HEK293 (cell line): ENCODE measurements at regions not wholly inside any gene's neighbourhood (a gene's known extent, or its start where the extent isn't known, plus 50 kb on each side); places are given as distances from the start of the nearest gene placed in this dataset.

ENCODE experiments used
- CTCF ChIA-PET: fragments of 350-600 bp; formaldehyde crosslinking; extraction: SDS; loops from one replicate; lab custom pipeline; 2021; ENCODE audit warnings: antibody characterized with exemption; lab: Yijun Ruan, JAX
- POLR2A ChIA-PET: fragments of 300-600 bp; formaldehyde crosslinking; extraction: SDS; loops from one replicate; lab custom pipeline; 2020; ENCODE audit warnings: antibody characterized with exemption, inconsistent platforms; lab: Yijun Ruan, JAX
- H3K27ac ChIP-seq: fragments of 200-500 bp; sonication (Bioruptor generic); 2 replicates; pipeline ENCODE4 v1.5.1; 2014; ENCODE audit warnings: low read depth, low read length, control low read depth, inconsistent platforms; ENCODE audit errors: extremely low read depth
- H3K36me3 ChIP-seq, 2 experiments: fragments of 200-500 bp in 1 of 2; sonication (Bioruptor generic) in 1 of 2; 1 replicate in 1 of 2; 2 replicates in 1 of 2; pipeline ENCODE4 v1.5.1; 2014 to 2017; ENCODE audit warnings: inconsistent platforms in 2 of 2, low read length in 2 of 2; ENCODE audit not compliant: control insufficient read depth in 2 of 2, insufficient read depth in 1 of 2
- H3K4me1 ChIP-seq: fragments of 200-500 bp; sonication (Bioruptor generic); 2 replicates; pipeline ENCODE4 v1.5.1; 2014; ENCODE audit warnings: mild to moderate bottlenecking, low read length, inconsistent platforms; ENCODE audit not compliant: control insufficient read depth, insufficient read depth
- H3K4me3 ChIP-seq: 2 replicates; pipeline ENCODE4 v1.5.1; 2011; ENCODE audit warnings: low read depth, mild to moderate bottlenecking, control low read depth, low read length, moderate library complexity
- H3K9me3 ChIP-seq: fragments of 200-500 bp; sonication (Bioruptor generic); 2 replicates; pipeline ENCODE4 v1.5.1; 2014; ENCODE audit warnings: low read depth, low read length, inconsistent platforms; ENCODE audit not compliant: control insufficient read depth, insufficient read depth
- BCL11A ChIP-seq: fragments of 450-650 bp; formaldehyde crosslinking; IDR thresholded peaks from 2 replicates; pipeline ENCODE4 v1.5.1; 2016; ENCODE audit warnings: low read depth, missing biosample characterization, missing genetic modification characterization
- GFI1B ChIP-seq: fragments of 450-650 bp; formaldehyde crosslinking; IDR thresholded peaks from 2 replicates; pipeline ENCODE4 v1.5.1; 2016; ENCODE audit warnings: missing biosample characterization, missing genetic modification characterization
- GLI4 ChIP-seq: fragments of 450-650 bp; formaldehyde crosslinking; IDR thresholded peaks from 2 replicates; pipeline ENCODE4 v1.5.1; 2016; ENCODE audit warnings: missing biosample characterization, missing genetic modification characterization
- GLIS1 ChIP-seq: fragments of 450-650 bp; formaldehyde crosslinking; IDR thresholded peaks from 2 replicates; pipeline ENCODE4 v1.5.1; 2016; ENCODE audit warnings: missing biosample characterization, missing genetic modification characterization
- HOXA7 ChIP-seq: sonication (generic); formaldehyde crosslinking; IDR thresholded peaks from 2 replicates; pipeline ENCODE4 v1.8.1; 2022; ENCODE audit warnings: missing genetic modification reagents, borderline replicate concordance
- IKZF3 ChIP-seq: fragments of 450-650 bp; IDR thresholded peaks from 2 replicates; pipeline ENCODE4 v1.5.0; 2018; ENCODE audit warnings: missing biosample characterization, mild to moderate bottlenecking, missing genetic modification characterization, moderate library complexity
- OSR2 ChIP-seq: fragments of 450-650 bp; formaldehyde crosslinking; IDR thresholded peaks from 2 replicates; pipeline ENCODE4 v1.5.1; 2016; ENCODE audit warnings: missing biosample characterization, missing genetic modification characterization
- SCRT1 ChIP-seq: fragments of 450-650 bp; formaldehyde crosslinking; IDR thresholded peaks from 2 replicates; pipeline ENCODE4 v1.5.1; 2016; ENCODE audit warnings: missing biosample characterization, missing genetic modification characterization, borderline replicate concordance
- TRIM28 ChIP-seq: IDR thresholded peaks from 2 replicates; pipeline ENCODE4 v1.6.1; 2011; ENCODE audit warnings: low read length, control low read depth, borderline replicate concordance
- ZFP69B ChIP-seq: fragments of 450-650 bp; formaldehyde crosslinking; IDR thresholded peaks from 2 replicates; pipeline ENCODE4 v1.5.1; 2016; ENCODE audit warnings: missing biosample characterization, missing genetic modification characterization
- ZNF202 ChIP-seq: fragments of 450-650 bp; formaldehyde crosslinking; IDR thresholded peaks from 2 replicates; pipeline ENCODE4 v1.5.1; 2016; ENCODE audit warnings: missing biosample characterization, missing genetic modification characterization, borderline replicate concordance
- ZNF302 ChIP-seq: fragments of 450-650 bp; formaldehyde crosslinking; IDR thresholded peaks from 2 replicates; pipeline ENCODE4 v1.5.1; 2016; ENCODE audit warnings: missing biosample characterization, missing genetic modification characterization, low read depth
- ZNF404 ChIP-seq: fragments of 450-650 bp; formaldehyde crosslinking; IDR thresholded peaks from 2 replicates; pipeline ENCODE4 v1.5.1; 2017; ENCODE audit warnings: missing biosample characterization, missing genetic modification characterization
- ZNF433 ChIP-seq: fragments of 450-650 bp; formaldehyde crosslinking; IDR thresholded peaks from 2 replicates; pipeline ENCODE4 v1.5.1; 2016; ENCODE audit warnings: missing biosample characterization, missing genetic modification characterization, low read depth
- ZNF558 ChIP-seq: fragments of 450-650 bp; formaldehyde crosslinking; IDR thresholded peaks from 2 replicates; pipeline ENCODE4 v1.5.1; 2016; ENCODE audit warnings: missing biosample characterization, missing genetic modification characterization
- ZNF600 ChIP-seq: fragments of 450-650 bp; formaldehyde crosslinking; IDR thresholded peaks from 2 replicates; pipeline ENCODE4 v1.5.1; 2016; ENCODE audit warnings: missing biosample characterization, missing genetic modification characterization
- ZNF776 ChIP-seq: fragments of 450-650 bp; formaldehyde crosslinking; IDR thresholded peaks from 2 replicates; pipeline ENCODE4 v1.5.0; 2017; ENCODE audit warnings: missing biosample characterization, missing genetic modification characterization, borderline replicate concordance
- ZNF785 ChIP-seq: fragments of 450-650 bp; formaldehyde crosslinking; IDR thresholded peaks from 2 replicates; pipeline ENCODE4 v1.5.1; 2016; ENCODE audit warnings: missing biosample characterization, missing genetic modification characterization
- TF ChIP-seq, protein P1 (sequence below): fragments of 450-650 bp; IDR thresholded peaks from 2 replicates; pipeline ENCODE4 v1.5.1; 2018; ENCODE audit warnings: missing biosample characterization, missing genetic modification characterization
- TF ChIP-seq, protein P2 (sequence below): fragments of 450-650 bp; formaldehyde crosslinking; IDR thresholded peaks from 2 replicates; pipeline ENCODE4 v1.5.1; 2016; ENCODE audit warnings: missing biosample characterization, missing genetic modification characterization
- TF ChIP-seq, protein P3 (sequence below): IDR thresholded peaks from 2 replicates; pipeline ENCODE4 v1.6.1; 2011; ENCODE audit warnings: mild to moderate bottlenecking, low read depth, low read length, borderline replicate concordance
- TF ChIP-seq, protein P4 (sequence below): fragments of 450-650 bp; formaldehyde crosslinking; IDR thresholded peaks from 2 replicates; pipeline ENCODE4 v1.5.1; 2016; ENCODE audit warnings: missing biosample characterization, missing genetic modification characterization

DNA sequence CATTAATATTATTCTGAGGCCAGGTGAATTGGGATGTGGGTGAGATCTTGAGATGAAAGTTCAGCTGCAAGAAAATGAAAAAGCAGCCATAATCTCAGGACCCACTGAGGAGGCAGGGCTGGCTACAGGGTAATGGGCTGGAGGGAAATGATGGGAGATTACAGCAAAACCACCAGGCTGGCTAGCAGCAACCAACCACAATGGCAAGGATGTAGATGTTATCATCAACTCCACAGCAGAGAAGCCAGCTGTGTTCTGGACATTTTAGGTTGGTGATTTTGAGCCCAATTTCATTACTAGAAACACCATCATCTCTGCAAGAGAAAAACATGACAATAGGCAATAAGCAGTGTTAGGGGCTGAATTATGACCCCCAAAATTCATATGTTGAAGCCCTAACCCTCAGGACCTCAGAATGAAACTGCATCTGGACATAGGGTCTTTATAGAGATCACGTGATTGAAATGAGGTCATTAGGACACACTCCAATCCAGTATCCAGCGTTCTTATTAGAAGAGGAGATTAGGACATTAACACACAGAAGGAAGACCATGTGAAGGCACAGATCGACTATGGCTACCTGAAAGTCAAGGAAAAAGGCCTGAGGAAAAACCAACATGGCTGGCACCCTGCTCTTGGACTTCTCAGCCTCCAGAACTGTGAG lies 139.8 kb upstream of the KIT start:
- POLR2A ChIA-PET, result no interaction called here
- no peaks in the 10 kb centered on the region for H3K36me3 ChIP-seq
- H3K4me1 ChIP-seq, result no peaks in the 10 kb centered on the region
- no peak overlapping the region for H3K4me3 ChIP-seq
- CTCF ChIA-PET, result no interaction called here
- H3K9me3 ChIP-seq, result no peaks in the 10 kb centered on the region
- H3K27ac ChIP-seq, result no peak overlapping the region
- TF ChIP-seq, protein P1, sequence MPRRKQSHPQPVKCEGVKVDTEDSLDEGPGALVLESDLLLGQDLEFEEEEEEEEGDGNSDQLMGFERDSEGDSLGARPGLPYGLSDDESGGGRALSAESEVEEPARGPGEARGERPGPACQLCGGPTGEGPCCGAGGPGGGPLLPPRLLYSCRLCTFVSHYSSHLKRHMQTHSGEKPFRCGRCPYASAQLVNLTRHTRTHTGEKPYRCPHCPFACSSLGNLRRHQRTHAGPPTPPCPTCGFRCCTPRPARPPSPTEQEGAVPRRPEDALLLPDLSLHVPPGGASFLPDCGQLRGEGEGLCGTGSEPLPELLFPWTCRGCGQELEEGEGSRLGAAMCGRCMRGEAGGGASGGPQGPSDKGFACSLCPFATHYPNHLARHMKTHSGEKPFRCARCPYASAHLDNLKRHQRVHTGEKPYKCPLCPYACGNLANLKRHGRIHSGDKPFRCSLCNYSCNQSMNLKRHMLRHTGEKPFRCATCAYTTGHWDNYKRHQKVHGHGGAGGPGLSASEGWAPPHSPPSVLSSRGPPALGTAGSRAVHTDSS, result no peak
- TF ChIP-seq ZNF404, result no peak

DNA sequence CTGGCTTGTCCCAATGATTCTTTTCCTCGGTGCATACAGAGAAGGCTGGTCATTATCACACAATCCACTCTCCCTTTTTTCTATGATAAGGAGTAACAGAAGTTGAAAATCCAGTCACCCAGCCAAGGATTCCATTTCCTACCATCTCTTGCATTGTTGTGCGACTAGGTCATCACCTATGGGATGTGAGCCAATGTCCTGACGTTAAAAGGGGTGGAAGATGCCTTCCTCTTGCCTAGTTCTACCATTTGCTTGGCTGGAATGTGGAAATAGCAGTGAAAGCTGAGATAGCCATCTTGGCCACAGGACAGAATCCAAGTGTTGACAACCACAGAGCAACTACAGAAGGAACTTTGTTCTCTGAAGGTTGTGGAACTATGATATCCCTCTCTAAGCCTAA lies 132.2 kb upstream of the KIT start:
- ChIA-PET CTCF (no interaction called here), POLR2A (no interaction called here)
- H3K36me3 ChIP-seq, result no peaks in the 10 kb centered on the region
- TF ChIP-seq GLI4 (tag by site-specific recombination), result no peak
- no peak for TF ChIP-seq ZNF776 (tag by site-specific recombination)
- no peak for TF ChIP-seq GFI1B (tag by site-specific recombination)
- no peak for TF ChIP-seq OSR2 (tag by site-specific recombination)
- no peak for TF ChIP-seq BCL11A (tag by site-specific recombination)
- TF ChIP-seq, protein P2, sequence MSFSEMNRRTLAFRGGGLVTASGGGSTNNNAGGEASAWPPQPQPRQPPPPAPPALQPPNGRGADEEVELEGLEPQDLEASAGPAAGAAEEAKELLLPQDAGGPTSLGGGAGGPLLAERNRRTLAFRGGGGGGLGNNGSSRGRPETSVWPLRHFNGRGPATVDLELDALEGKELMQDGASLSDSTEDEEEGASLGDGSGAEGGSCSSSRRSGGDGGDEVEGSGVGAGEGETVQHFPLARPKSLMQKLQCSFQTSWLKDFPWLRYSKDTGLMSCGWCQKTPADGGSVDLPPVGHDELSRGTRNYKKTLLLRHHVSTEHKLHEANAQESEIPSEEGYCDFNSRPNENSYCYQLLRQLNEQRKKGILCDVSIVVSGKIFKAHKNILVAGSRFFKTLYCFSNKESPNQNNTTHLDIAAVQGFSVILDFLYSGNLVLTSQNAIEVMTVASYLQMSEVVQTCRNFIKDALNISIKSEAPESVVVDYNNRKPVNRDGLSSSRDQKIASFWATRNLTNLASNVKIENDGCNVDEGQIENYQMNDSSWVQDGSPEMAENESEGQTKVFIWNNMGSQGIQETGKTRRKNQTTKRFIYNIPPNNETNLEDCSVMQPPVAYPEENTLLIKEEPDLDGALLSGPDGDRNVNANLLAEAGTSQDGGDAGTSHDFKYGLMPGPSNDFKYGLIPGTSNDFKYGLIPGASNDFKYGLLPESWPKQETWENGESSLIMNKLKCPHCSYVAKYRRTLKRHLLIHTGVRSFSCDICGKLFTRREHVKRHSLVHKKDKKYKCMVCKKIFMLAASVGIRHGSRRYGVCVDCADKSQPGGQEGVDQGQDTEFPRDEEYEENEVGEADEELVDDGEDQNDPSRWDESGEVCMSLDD (tag by site-specific recombination), result no peak
- no peak for TF ChIP-seq SCRT1
- TF ChIP-seq ZNF785, result no peak
- no peak for TF ChIP-seq GLIS1 (tag by site-specific recombination)
- H3K4me3 ChIP-seq, result no peak overlapping the region
- H3K4me1 ChIP-seq, result no peaks in the 10 kb centered on the region
- no peaks in the 10 kb centered on the region for H3K9me3 ChIP-seq
- no peak overlapping the region for H3K27ac ChIP-seq

DNA sequence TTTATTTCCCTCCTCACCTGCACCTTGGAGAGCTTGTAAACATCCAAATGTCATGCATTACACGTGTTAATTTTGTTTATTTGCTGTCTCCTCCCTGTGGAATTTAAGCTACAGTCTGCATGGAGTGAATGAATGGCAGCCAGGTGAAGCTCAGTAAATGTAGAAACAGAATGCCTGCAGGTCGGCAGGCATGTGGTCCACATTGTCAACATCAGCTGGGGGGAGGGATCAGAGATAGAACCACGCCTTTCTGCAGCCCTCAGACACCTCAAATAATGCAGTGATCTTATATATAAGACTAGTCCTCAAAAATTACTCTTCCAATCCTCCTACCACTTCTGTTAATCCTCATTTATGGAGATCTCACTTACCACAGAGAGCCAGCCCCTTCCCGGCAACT lies 131.2 kb upstream of the KIT start:
- Histone ChIP-seq H3K4me3 (no peak overlapping the region), H3K9me3 (no peaks in the 10 kb centered on the region), H3K36me3 (no peaks in the 10 kb centered on the region), H3K27ac (no peak overlapping the region), H3K4me1 (no peaks in the 10 kb centered on the region)
- POLR2A ChIA-PET, result no interaction called here
- CTCF ChIA-PET, result no interaction called here
- no peak for TF ChIP-seq ZFP69B (tag by site-specific recombination)
- no peak for TF ChIP-seq ZNF600 (tag by site-specific recombination)
- TF ChIP-seq ZNF558 (tag by site-specific recombination), result no peak
- TF ChIP-seq IKZF3, result no peak
- TF ChIP-seq HOXA7 (CRISPR knock-in tag), result no peak
- TF ChIP-seq, protein P3, sequence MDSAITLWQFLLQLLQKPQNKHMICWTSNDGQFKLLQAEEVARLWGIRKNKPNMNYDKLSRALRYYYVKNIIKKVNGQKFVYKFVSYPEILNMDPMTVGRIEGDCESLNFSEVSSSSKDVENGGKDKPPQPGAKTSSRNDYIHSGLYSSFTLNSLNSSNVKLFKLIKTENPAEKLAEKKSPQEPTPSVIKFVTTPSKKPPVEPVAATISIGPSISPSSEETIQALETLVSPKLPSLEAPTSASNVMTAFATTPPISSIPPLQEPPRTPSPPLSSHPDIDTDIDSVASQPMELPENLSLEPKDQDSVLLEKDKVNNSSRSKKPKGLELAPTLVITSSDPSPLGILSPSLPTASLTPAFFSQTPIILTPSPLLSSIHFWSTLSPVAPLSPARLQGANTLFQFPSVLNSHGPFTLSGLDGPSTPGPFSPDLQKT, result no peak
- no peak for TF ChIP-seq TRIM28
- no peak for TF ChIP-seq ZNF302
- no peak for TF ChIP-seq ZNF202 (tag by site-specific recombination)
- TF ChIP-seq, protein P4, sequence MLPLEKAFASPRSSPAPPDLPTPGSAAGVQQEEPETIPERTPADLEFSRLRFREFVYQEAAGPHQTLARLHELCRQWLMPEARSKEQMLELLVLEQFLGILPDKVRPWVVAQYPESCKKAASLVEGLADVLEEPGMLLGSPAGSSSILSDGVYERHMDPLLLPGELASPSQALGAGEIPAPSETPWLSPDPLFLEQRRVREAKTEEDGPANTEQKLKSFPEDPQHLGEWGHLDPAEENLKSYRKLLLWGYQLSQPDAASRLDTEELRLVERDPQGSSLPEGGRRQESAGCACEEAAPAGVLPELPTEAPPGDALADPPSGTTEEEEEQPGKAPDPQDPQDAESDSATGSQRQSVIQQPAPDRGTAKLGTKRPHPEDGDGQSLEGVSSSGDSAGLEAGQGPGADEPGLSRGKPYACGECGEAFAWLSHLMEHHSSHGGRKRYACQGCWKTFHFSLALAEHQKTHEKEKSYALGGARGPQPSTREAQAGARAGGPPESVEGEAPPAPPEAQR (tag by site-specific recombination), result no peak
- no peak for TF ChIP-seq ZNF433
